ENCODE measurements at regions not wholly inside any gene's neighbourhood (a gene's known extent, or its start where the extent isn't known, plus 50 kb on each side); places are given as distances from the start of the nearest gene placed in this dataset.

DNA sequence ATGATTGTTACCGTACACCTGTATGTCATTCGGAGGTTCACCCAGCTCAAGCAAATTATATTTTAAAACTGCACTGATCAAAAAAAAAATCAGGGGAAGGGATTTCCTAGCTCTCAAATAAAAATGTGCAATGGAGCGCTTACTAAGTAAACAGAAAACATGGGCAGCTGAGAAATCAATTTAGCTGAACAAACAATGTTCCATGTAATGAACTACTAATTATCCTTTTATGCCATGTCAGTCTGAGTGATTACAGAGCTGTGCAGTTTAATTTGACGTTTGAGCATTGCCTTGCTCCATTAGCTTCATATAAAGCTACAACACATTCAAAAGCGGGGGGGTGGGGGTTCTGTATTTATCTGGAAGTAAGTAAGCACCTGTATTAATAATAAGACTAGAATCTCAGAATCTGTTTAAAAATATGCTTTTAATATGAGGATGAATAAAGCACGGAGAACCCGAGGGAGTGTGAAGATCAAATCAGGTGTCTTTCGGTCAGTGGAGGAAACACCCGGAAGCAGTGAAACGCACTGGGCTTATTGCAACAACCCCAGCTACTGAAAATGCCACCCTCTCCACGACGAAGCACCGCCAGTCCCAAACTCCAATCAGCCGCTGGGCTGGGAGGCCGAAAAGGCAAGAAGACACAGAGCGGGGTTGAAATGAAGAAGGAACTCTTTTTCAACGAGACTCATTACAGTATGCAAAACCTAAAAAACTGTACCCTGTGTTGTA, 196.5 kb upstream of the ATP11B start:
- CTCF ChIA-PET, result no interaction called here

DNA sequence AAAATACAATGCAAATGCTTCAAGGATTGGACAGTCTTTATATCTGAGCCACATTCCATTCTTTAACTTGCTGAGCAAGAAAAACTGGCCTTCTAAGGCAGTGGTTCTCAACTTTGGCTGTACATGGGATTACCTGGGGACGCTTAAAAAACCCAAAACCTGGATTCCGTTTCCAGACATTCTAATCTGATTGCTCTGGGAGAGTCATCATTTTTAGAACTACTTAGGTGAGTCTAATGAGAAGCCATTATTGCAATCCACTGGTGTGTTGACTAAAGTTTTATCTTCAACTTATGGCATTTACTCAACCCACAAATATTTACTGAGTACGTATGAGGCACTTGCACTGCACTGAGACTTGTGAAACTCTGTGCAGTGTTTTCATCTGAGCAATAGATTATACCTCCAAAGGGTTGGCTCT, 195.7 kb upstream of the ATP11B start:
- Mint-ChIP-seq H3K36me3 (ENCODE audit: insufficient read depth, unreplicated experiment) (no peaks in the 10 kb centered on the region), H3K27me3 (ENCODE audit: insufficient read depth, unreplicated experiment) (no peaks in the 10 kb centered on the region), H3K4me3 (ENCODE audit: unreplicated experiment) (peak overlapping the region; percentile 16), H3K4me1 (ENCODE audit: low read depth, unreplicated experiment) (peaks cover 14% of the 10 kb centered on the region), H3K27ac (ENCODE audit: unreplicated experiment) (peak overlapping the region; percentile 55), H3K9me3 (ENCODE audit: unreplicated experiment) (no peaks in the 10 kb centered on the region)
- no peaks in the 10 kb centered on the region; the same call in 1 of the 2 replicates for H3K9me3 ChIP-seq
- intact Hi-C loops (cut with micrococcal nuclease; ENCODE audit: unreplicated experiment), result loop anchor here (1.0 kb wide), 1 partner anchor 9 kb away; no protein-coding TSS in a partner anchor
- ChIA-PET POLR2A (no interaction called here), CTCF (no interaction called here)
- H3K36me3 ChIP-seq (ENCODE audit: control insufficient read depth, insufficient read depth, low read length), result no peaks in the 10 kb centered on the region
- no peaks in the 10 kb centered on the region for H3K27me3 ChIP-seq (replicated peaks; ENCODE audit: control insufficient read depth, insufficient read depth, low read length)
- peak in 1 of 2 experiments; percentile 58 for DNase-seq
- TF ChIP-seq, protein P1, sequence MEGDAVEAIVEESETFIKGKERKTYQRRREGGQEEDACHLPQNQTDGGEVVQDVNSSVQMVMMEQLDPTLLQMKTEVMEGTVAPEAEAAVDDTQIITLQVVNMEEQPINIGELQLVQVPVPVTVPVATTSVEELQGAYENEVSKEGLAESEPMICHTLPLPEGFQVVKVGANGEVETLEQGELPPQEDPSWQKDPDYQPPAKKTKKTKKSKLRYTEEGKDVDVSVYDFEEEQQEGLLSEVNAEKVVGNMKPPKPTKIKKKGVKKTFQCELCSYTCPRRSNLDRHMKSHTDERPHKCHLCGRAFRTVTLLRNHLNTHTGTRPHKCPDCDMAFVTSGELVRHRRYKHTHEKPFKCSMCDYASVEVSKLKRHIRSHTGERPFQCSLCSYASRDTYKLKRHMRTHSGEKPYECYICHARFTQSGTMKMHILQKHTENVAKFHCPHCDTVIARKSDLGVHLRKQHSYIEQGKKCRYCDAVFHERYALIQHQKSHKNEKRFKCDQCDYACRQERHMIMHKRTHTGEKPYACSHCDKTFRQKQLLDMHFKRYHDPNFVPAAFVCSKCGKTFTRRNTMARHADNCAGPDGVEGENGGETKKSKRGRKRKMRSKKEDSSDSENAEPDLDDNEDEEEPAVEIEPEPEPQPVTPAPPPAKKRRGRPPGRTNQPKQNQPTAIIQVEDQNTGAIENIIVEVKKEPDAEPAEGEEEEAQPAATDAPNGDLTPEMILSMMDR (IDR thresholded peaks at IDR 0.05; ENCODE audit: insufficient read depth in 1 of 2, low read depth in 1 of 2, low read length in 1 of 2, severe bottlenecking in 1 of 2, unreplicated experiment in 1 of 2), result no peak
- no peak overlapping the region for H3K4me3 ChIP-seq (ENCODE audit: low read depth, low read length)
- peaks cover 23% of the 10 kb centered on the region for H3K4me1 ChIP-seq
- BruUV-seq (replicated peaks), result no TSS peak

More for the DNA sequence above, 196.5 kb upstream of the ATP11B start:
- H3K27ac Mint-ChIP-seq (ENCODE audit: unreplicated experiment), result no peak overlapping the region
- Histone ChIP-seq H3K9me3 (no peaks in the 10 kb centered on the region; the same call in 1 of the 2 replicates), H3K4me1 (peaks cover 23% of the 10 kb centered on the region), H3K27me3 (replicated peaks; ENCODE audit: control insufficient read depth, insufficient read depth, low read length) (no peaks in the 10 kb centered on the region), H3K4me3 (ENCODE audit: low read depth, low read length) (no peak overlapping the region), H3K36me3 (ENCODE audit: control insufficient read depth, insufficient read depth, low read length) (no peaks in the 10 kb centered on the region)
- no peaks in the 10 kb centered on the region for H3K36me3 Mint-ChIP-seq (ENCODE audit: insufficient read depth, unreplicated experiment)
- H3K27me3 Mint-ChIP-seq (ENCODE audit: insufficient read depth, unreplicated experiment), result no peaks in the 10 kb centered on the region
- BruUV-seq (replicated peaks), result no TSS peak
- H3K4me1 Mint-ChIP-seq (ENCODE audit: low read depth, unreplicated experiment), result peaks cover 19% of the 10 kb centered on the region
- intact Hi-C loops (cut with micrococcal nuclease; ENCODE audit: unreplicated experiment), result loop anchor here (1.0 kb wide), 1 partner anchor 9 kb away; no protein-coding TSS in a partner anchor
- H3K9me3 Mint-ChIP-seq (ENCODE audit: unreplicated experiment), result no peaks in the 10 kb centered on the region
- POLR2A ChIA-PET, result no interaction called here
- DNase-seq, result no peak
- TF ChIP-seq, protein P1 (IDR thresholded peaks at IDR 0.05; ENCODE audit: insufficient read depth in 1 of 2, low read depth in 1 of 2, low read length in 1 of 2, severe bottlenecking in 1 of 2, unreplicated experiment in 1 of 2), result no peak
- H3K4me3 Mint-ChIP-seq (ENCODE audit: unreplicated experiment), result no peak overlapping the region

DNA sequence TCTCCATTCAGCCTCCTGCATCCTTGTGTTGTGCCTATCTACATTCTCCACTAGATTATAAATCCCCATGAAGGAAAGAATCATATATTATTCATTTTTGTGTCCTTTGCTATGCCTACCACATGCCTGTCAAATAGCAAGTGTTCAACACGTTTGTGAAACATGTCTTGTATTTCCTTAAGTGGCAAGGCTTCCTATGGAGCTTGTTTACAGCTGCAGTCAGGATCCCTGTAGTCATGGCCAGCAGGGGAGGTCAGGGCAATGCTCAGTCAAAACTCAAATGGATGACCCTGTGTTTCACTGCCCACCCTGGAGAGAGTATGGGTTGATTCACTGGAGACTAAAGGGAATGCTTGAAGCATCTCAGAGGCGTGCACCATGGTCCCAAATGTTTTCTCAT, 191.7 kb upstream of the ATP11B start:
- Mint-ChIP-seq H3K27me3 (ENCODE audit: insufficient read depth, unreplicated experiment) (no peaks in the 10 kb centered on the region), H3K4me1 (ENCODE audit: low read depth, unreplicated experiment) (peaks cover 10% of the 10 kb centered on the region), H3K27ac (ENCODE audit: unreplicated experiment) (no peak overlapping the region), H3K4me3 (ENCODE audit: unreplicated experiment) (no peak overlapping the region), H3K9me3 (ENCODE audit: unreplicated experiment) (no peaks in the 10 kb centered on the region), H3K36me3 (ENCODE audit: insufficient read depth, unreplicated experiment) (no peaks in the 10 kb centered on the region)
- Histone ChIP-seq H3K4me1 (peaks cover 27% of the 10 kb centered on the region), H3K27me3 (replicated peaks; ENCODE audit: control insufficient read depth, insufficient read depth, low read length) (no peaks in the 10 kb centered on the region), H3K36me3 (ENCODE audit: control insufficient read depth, insufficient read depth, low read length) (no peaks in the 10 kb centered on the region), H3K9me3 (no peaks in the 10 kb centered on the region; the same call in 1 of the 2 replicates), H3K4me3 (ENCODE audit: low read depth, low read length) (no peak overlapping the region)
- CTCF ChIA-PET, result no interaction called here
- BruUV-seq (replicated peaks), result no TSS peak
- DNase-seq, result no peak
- intact Hi-C loops (cut with micrococcal nuclease; ENCODE audit: unreplicated experiment), result no loop called here
- POLR2A ChIA-PET, result no interaction called here
- TF ChIP-seq, protein P1 (IDR thresholded peaks at IDR 0.05; ENCODE audit: insufficient read depth in 1 of 2, low read depth in 1 of 2, low read length in 1 of 2, severe bottlenecking in 1 of 2, unreplicated experiment in 1 of 2), result no peak
